AG04449 (cell line): ENCODE measurements at regions not wholly inside any gene's neighbourhood (a gene's known extent, or its start where the extent isn't known, plus 50 kb on each side); places are given as distances from the start of the nearest gene placed in this dataset.

Source experiments
- CTCF ChIA-PET: fragments of 350-600 bp; formaldehyde crosslinking; extraction: SDS; loops from one replicate; lab custom pipeline; 2021; ENCODE audit warnings: antibody characterized with exemption; lab: Yijun Ruan, JAX
- POLR2A ChIA-PET: fragments of 400-600, 350-600 bp; formaldehyde crosslinking; extraction: SDS; loops from one replicate; lab custom pipeline; 2020; ENCODE audit warnings: antibody characterized with exemption, inconsistent platforms; lab: Yijun Ruan, JAX
- DNase-seq: peaks from one replicate; pipeline ENCODE4 v3.0.0-alpha.2; 2010; ENCODE audit warnings: low read depth, low spot score
- H3K4me3 ChIP-seq: 2 replicates; pipeline ENCODE4 v1.5.1; 2011; ENCODE audit warnings: low read depth, mild to moderate bottlenecking, control low read depth, low read length
- CTCF ChIP-seq: IDR thresholded peaks from one replicate; pipeline ENCODE4 v1.5.1; 2011; ENCODE audit warnings: mild to moderate bottlenecking, moderate library complexity, low read length, control low read depth, inconsistent platforms; ENCODE audit not compliant: insufficient read depth; ENCODE audit errors: missing control alignments

GRCh38 chr12:14289601-14290000 lies 75.9 kb upstream of the ATF7IP start:
- ChIA-PET POLR2A (no interaction called here), CTCF (no interaction called here)
- no peak overlapping the region for H3K4me3 ChIP-seq
- no peak for TF ChIP-seq CTCF
- DNase-seq: no peak

- CTCF ChIA-PET: no interaction called here
- no peak for DNase-seq
- no peak overlapping the region for H3K4me3 ChIP-seq
- POLR2A ChIA-PET: no interaction called here
- no peak for TF ChIP-seq CTCF
These were observed 74.5 kb upstream of the ATF7IP start for GRCh38 chr12:14290951-14291350.

GRCh38 chr12:14303661-14304155 lies 61.8 kb upstream of the ATF7IP start:
- TF ChIP-seq CTCF: no peak
- no peak for DNase-seq
- ChIA-PET POLR2A (no interaction called here), CTCF (no interaction called here)
- H3K4me3 ChIP-seq: no peak overlapping the region

- DNase-seq: no peak
- CTCF ChIA-PET: no interaction called here
- no peak for TF ChIP-seq CTCF
- POLR2A ChIA-PET: no interaction called here
- no peak overlapping the region for H3K4me3 ChIP-seq
These were observed 58.5 kb upstream of the ATF7IP start for GRCh38 chr12:14307004-14307403.

- H3K4me3 ChIP-seq: no peak overlapping the region
- ChIA-PET CTCF (interaction anchor here (0.6 kb wide), 1 partner anchor 1053 kb away, joined by 3 read pairs; no protein-coding TSS in a partner anchor), POLR2A (no interaction called here)
- no peak for TF ChIP-seq CTCF
- DNase-seq: no peak
These were observed 57.0 kb upstream of the ATF7IP start for GRCh38 chr12:14308516-14308915.

GRCh38 chr12:14310866-14311265 lies 54.6 kb upstream of the ATF7IP start:
- TF ChIP-seq CTCF: no peak
- ChIA-PET POLR2A (no interaction called here), CTCF (no interaction called here)

More at GRCh38 chr12:14310866-14311265, 54.6 kb upstream of the ATF7IP start:
- no peak overlapping the region for H3K4me3 ChIP-seq
- no peak for DNase-seq
